NCI-H2171 (cell line): ENCODE measurements at regions not wholly inside any gene's neighbourhood (a gene's known extent, or its start where the extent isn't known, plus 50 kb on each side); places are given as distances from the start of the nearest gene placed in this dataset.

Experiments
- DNase-seq: peaks from one replicate; lab custom pipeline; 2025; lab: John Stamatoyannopoulos, UW

- DNase-seq: no peak
Measured at GRCh38 chr5:143870362-143870761, 58.4 kb downstream of the HMHB1 start.

- DNase-seq: no peak
Measured at GRCh38 chr5:143870871-143871632, 59.1 kb downstream of the HMHB1 start.

GRCh38 chr5:143871672-143872071, 59.7 kb downstream of the HMHB1 start:
- DNase-seq: no peak

- DNase-seq: no peak
Measured at GRCh38 chr5:143874312-143874711, 62.4 kb downstream of the HMHB1 start.

GRCh38 chr5:143877196-143877595, 65.2 kb downstream of the HMHB1 start:
- DNase-seq: no peak

- DNase-seq: no peak
Measured at GRCh38 chr5:143878430-143878829, 66.5 kb downstream of the HMHB1 start.

GRCh38 chr5:143879646-143880045, 67.7 kb downstream of the HMHB1 start:
- DNase-seq: no peak

- DNase-seq: no peak
Measured at GRCh38 chr5:143880178-143880577, 68.2 kb downstream of the HMHB1 start.

- no peak for DNase-seq
Measured at GRCh38 chr5:143882520-143882919, 70.6 kb downstream of the HMHB1 start.

GRCh38 chr5:143886096-143886495, 74.1 kb downstream of the HMHB1 start:
- peak; percentile 23 for DNase-seq

- DNase-seq: peak; percentile 58
Measured at GRCh38 chr5:143886651-143887638, 75.0 kb downstream of the HMHB1 start.

GRCh38 chr5:143887903-143888665, 76.1 kb downstream of the HMHB1 start:
- DNase-seq: no peak

- DNase-seq: no peak
Measured at GRCh38 chr5:143888912-143889311, 77.0 kb downstream of the HMHB1 start.

GRCh38 chr5:143889986-143890385, 78.0 kb downstream of the HMHB1 start:
- no peak for DNase-seq

- peak; percentile 7 for DNase-seq
Measured at GRCh38 chr5:143890487-143890886, 78.5 kb downstream of the HMHB1 start.

GRCh38 chr5:143892271-143892670, 80.3 kb downstream of the HMHB1 start:
- peak; percentile 55 for DNase-seq

GRCh38 chr5:143892908-143893307, 80.9 kb downstream of the HMHB1 start:
- no peak for DNase-seq

GRCh38 chr5:143893638-143894037, 81.7 kb downstream of the HMHB1 start:
- no peak for DNase-seq

GRCh38 chr5:143896516-143896915, 84.6 kb downstream of the HMHB1 start:
- no peak for DNase-seq

GRCh38 chr5:143896966-143897365, 85.0 kb downstream of the HMHB1 start:
- no peak for DNase-seq

GRCh38 chr5:143898381-143898780, 86.4 kb downstream of the HMHB1 start:
- no peak for DNase-seq

GRCh38 chr5:143898916-143899591, 87.1 kb downstream of the HMHB1 start:
- no peak for DNase-seq
